CD4-positive, alpha-beta T cell treated with Interleukin-15 for 1 hour (primary cell): ENCODE measurements at regions not wholly inside any gene's neighbourhood (a gene's known extent, or its start where the extent isn't known, plus 50 kb on each side); places are given as distances from the start of the nearest gene placed in this dataset.
A peak's percentile ranks its signal among the peaks of the same experiment; 100 is the strongest.

Experiments
- DNase-seq: peaks from one replicate; pipeline ENCODE4 v3.0.0-alpha.2; 2020

DNA sequence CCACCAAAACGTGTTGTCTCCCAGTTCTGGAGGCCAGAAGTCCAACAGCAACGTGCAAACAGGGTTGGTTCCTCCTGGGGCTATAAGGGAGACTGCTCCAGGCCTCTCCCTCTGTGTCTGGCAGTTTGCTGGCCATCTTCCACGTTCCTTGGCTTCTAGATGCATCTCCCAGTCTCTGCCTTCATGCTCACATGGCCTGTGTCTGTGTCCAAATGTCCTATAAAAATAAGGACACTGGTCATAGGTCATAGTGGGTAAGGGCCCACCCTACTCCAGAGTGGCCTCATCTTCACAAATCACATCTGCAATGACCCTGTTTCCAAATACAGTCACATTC, 69.4 kb upstream of the TAF1B start:
- DNase-seq = no peak

DNA sequence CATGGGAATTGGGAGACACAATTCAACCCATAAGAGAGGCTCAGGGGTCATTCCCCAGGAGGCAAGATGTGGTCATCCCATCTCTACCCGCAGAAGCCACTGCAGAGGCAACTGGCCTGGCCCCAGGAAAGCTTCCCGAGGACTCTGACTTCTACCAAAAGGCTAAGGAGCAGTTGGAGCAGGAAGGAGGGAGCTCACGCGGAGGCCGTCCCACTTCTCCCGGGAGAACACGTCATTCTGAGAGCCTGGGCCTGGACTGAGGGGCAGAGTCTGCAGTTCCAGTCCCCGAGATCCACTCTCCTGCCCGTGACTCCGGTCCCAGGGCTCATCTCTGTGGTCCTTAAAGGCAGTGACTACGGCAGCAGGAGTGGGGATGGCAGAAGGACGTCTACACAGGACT, 69.0 kb upstream of the TAF1B start:
- no peak for DNase-seq

GRCh38 chr2:9775351-9775750, 67.9 kb upstream of the TAF1B start:
- no peak for DNase-seq

DNA sequence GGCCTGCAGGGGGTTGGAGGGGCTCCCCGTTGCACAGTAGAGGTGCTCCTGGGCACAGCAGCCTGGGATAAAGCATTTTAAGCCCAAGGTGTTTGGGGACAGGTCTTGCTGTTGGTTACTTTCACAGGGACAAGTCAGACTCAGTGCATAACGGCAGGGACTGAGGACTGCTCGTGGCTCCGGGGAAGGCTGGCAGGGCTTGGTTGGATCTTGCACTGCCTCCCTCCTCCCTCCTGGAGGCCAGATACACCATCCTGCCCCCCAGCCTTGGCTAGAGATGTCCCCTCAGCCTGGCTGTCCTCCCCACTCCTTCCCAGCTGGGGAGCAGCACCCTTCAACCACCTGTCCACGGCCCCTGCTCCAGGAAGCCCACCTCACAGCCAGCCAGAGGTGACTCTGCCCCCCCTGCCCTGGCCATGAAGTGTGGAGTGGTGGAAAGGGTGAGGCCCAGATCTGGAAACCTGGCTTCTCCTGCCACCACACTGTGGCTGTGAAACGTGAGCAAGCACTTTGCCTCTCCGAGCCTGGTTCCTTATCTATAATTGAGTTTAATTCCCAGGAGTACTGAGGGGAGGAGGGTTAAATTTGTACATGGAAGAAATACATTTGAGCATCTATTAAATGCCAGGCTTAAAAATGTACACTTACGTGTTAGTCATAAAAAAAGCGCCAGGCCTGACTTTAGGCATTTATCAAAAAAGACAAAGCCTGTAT, 67.1 kb upstream of the TAF1B start:
- DNase-seq = no peak

GRCh38 chr2:9777081-9777480, 66.2 kb upstream of the TAF1B start:
- no peak for DNase-seq

DNA sequence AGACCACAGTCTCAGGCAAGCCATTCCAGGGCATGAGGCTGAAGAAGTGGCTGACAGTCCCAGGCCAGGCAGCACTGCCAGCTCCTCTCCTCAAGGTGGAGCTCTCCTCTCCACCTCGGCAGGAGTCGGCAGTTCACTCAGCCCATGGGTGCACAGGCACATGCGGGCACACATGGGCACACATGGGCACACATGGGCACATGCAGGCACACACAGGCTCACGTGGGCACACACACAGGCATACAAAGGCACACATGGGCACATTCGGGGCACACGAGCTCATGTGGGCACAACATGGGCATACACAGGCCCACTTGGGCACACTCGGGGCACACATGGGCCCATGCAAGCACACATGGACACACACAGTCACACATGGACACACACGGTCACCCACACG, 65.3 kb upstream of the TAF1B start:
- no peak for DNase-seq

DNA sequence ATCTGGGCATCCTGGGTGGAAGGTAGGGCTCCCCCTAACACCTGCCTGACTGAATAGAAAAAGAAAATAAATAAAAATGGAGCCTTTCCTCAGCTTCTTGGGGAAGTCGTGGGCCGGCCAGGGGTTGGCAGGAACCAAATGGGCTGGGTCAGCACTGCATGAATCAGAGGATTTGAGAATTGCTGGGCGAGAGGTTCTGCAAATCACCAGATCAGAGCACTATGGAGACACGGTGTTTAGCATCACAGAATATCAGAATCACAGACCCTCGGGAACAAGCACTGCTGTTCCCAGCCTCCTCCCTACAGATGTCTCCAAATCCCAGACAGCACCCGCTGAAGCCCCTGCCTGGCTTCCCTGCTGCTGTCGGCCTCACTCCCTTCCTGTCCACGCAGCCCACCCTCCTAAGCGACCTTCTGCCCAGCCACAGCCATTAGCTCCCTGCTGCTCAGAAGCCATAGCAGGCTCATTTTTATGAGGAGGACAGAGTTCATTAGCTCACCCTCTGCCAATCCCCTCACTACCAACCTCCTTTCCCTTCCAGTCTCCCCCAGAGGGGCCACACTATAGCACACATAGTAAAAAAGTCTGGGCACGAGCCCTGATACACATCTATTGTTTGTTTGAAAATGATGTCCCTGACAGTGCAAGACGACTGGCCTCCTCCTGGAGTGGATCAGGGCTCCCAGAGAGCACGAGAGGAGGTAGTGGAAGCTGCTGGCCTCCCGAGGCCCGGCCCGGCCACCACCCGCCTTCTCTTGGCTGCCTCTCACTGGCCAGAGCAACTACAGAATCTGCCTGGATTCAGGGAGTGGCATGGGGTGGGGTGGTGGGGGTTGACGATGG, 64.6 kb upstream of the TAF1B start:
- no peak for DNase-seq

DNA sequence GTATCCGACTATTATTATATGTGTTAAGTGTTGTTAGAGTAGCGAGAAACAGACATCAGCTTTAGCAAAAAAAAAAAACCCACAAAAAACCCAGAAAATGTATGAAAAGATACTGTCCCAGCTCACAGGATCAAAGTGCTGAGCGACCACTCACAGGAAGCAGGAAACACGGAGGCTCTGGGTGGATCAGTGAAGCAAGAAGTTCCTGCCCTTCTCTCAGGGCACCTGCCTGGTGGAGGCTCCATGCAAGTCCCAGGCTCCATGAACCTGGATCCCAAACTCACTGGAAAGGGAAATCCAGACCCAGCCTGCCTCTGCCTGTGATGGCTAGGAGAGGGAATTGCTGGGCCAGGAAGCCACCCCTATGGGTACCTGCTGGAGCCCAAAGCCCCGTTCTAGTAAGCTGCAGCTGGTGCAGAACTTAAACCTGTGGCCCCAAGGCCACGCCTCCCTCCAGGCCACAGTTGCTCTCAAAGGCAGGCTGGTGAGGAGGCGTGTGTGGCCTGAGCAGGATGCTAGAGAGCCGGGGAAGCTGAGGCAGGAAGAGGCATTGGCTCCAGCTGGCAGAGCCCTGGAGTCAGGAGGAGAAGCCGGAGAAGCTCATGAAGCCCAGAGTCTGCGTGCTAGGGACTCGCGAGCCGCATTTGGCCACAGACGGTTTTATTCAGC, 63.5 kb upstream of the TAF1B start:
- DNase-seq = no peak

DNA sequence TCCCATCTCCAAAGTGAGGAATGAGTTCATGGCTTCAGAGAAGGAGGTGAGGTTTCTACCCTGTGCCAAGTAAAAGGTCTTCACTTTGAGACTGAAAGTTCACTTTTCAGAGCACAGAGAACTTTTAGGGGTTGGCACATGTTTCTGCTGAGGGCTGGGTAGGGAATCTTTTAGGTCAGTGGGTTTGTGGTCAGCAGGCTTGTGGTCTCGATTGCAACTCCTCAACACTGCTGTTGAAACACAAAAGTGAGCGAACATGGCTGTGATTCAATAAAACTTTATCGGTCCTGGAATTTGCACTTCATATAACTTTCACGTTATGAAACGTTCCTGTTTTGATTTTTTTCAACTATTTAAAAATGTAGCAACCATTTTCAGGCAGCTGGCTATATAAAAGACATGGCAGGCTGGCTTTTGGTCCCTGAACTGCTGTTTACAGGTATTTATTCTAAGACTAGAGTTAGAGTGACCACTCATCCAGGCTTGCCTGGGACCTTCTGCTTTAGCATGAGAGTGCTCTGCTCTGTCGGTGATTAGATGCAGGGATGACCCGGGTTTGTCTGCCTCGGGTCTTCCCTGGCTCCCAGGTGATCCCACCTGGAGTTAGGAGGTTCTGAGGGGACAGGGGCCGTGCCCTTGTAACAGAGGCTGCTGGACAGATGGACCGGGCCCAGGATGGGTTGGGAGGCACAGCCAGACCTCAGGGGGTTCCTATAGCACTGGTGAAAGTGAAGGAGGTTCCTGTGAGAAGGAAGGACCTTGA, 62.7 kb upstream of the TAF1B start:
- no peak for DNase-seq

- no peak for DNase-seq
These were observed 62.0 kb upstream of the TAF1B start for GRCh38 chr2:9781252-9781651.

DNA sequence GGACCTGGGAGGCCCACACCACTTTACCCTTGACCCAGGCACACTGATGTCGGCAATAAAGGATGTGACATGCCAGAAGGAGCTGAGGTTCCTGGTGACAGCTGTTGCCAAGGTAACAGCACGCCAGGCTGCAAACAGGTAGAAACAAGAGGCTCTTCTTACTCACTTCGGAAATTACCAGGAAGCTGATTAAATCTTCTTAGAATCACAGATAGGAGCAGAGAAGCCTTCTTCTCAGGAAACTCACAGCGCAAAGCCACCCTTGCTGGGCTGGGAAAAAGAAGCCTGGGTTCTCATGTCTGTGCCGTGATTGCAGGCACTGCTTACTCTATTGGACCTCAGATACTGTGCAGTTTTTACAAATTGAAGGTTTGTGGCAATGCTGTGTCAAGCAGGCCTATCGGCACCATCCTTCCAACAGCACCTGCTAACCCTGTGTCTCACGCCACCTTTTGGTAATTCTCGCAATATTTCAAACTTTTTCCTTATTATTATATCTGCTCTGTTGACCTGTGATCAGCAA, 61.0 kb upstream of the TAF1B start:
- peak; percentile 90 for DNase-seq

GRCh38 chr2:9789371-9789770, 53.9 kb upstream of the TAF1B start:
- DNase-seq = no peak

DNA sequence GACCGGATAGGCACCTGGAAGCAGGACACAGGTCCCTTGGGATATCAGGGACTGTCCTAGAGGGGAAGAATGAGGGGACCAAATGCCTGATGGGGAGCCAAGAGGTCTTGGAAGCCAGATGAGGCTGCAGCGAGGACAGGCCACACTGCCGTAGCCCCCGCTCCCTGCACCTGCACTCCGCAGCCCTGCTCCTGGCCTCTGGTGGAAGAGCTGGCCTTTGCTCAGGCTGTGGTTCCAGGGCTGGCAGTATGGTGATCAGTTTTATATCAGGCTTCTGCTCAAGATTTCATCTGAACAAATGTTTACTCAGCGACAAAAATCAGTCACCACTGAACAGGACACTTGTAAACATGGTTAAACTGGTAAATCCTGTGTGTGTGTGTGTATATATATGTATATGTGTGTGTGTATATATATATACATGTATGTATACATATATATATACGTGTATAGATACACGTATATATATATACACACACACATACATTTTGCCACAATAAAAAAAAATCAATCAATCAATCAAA, 52.5 kb upstream of the TAF1B start:
- no peak for DNase-seq

- DNase-seq = no peak
These were observed 51.6 kb upstream of the TAF1B start for GRCh38 chr2:9791711-9792110.

- DNase-seq = no peak
These were observed 49.9 kb upstream of the TAF1B start for GRCh38 chr2:9793156-9793917.
